HL-60 (cell line): ENCODE measurements at regions not wholly inside any gene's neighbourhood (a gene's known extent, or its start where the extent isn't known, plus 50 kb on each side); places are given as distances from the start of the nearest gene placed in this dataset.

Experiments used
- CTCF ChIP-seq: IDR thresholded peaks from one replicate; pipeline ENCODE4 v1.5.1; 2011; ENCODE audit warnings: low read length, control low read depth, inconsistent platforms; ENCODE audit not compliant: insufficient read depth
- POLR2AphosphoS5 ChIP-seq: IDR thresholded peaks from 2 replicates; pipeline ENCODE4 v1.6.1; 2012; ENCODE audit warnings: low read depth
- REST ChIP-seq: IDR thresholded peaks from 2 replicates; pipeline ENCODE4 v1.6.1; 2012; ENCODE audit warnings: low read depth; ENCODE audit not compliant: insufficient replicate concordance
- SPI1 ChIP-seq: IDR thresholded peaks from 2 replicates; pipeline ENCODE4 v1.6.1; 2012; ENCODE audit warnings: low read depth, mild to moderate bottlenecking, borderline replicate concordance

DNA sequence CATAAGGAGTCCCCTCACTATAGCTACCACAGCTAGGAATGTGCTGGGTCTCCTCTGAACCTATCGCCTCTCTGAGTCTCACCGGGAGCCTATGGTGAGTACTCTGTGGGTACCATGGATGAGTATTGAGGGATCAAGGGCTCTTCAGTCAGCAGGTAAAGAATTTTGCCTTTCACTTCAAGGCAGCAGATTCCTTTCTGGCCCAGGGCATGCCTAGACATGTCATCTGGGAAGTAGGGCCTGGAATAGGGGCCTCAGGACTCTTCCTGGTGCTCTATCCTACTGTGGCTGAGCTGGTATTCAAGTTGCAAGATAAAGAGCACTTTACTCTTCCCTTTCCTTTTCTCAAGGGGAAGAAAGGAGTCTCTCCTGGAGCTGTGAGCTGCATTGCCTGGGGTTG, 85.6 kb upstream of the LHCGR start:
- TF ChIP-seq CTCF = no peak
- no peak for TF ChIP-seq SPI1
- TF ChIP-seq REST = no peak
- no peak for TF ChIP-seq POLR2AphosphoS5
